IMR-90 (cell line): ENCODE measurements at regions not wholly inside any gene's neighbourhood (a gene's known extent, or its start where the extent isn't known, plus 50 kb on each side); places are given as distances from the start of the nearest gene placed in this dataset.

Source experiments
- BHLHE40 ChIP-seq: fragments of 150-350 bp; IDR thresholded peaks from 2 replicates; pipeline ENCODE4 v1.6.1; 2016; ENCODE audit warnings: mild to moderate bottlenecking, low read depth, low read length
- CEBPB ChIP-seq: IDR thresholded peaks from 2 replicates; pipeline ENCODE4 v1.6.1; 2012; ENCODE audit warnings: low read depth, low read length, improper control_type of control experiment
- CTCF ChIP-seq: conservative IDR thresholded peaks from 2 replicates; pipeline ENCODE4 v1.5.1; 2012; ENCODE audit warnings: mild to moderate bottlenecking, low read depth, low read length, improper control_type of control experiment
- MXI1 ChIP-seq: IDR thresholded peaks from 2 replicates; pipeline ENCODE4 v1.6.1; 2012; ENCODE audit warnings: low read depth, mild to moderate bottlenecking, low read length, moderate library complexity, borderline replicate concordance
- NFE2L2 ChIP-seq: fragments of 150-350 bp; IDR thresholded peaks from 2 replicates; pipeline ENCODE4 v1.6.1; 2016; ENCODE audit warnings: low read depth, mild to moderate bottlenecking, low read length
- POLR2A ChIP-seq: IDR thresholded peaks from 2 replicates; pipeline ENCODE4 v1.6.1; 2012; ENCODE audit warnings: mild to moderate bottlenecking, low read depth, low read length
- RAD21 ChIP-seq: IDR thresholded peaks from 2 replicates; pipeline ENCODE4 v1.6.1; 2012; ENCODE audit warnings: low read length, improper control_type of control experiment

GRCh38 chr4:1540601-1541375, 134.5 kb upstream of the NKX1-1 start:
- TF ChIP-seq MXI1, result no peak
- no peak for TF ChIP-seq CTCF
- no peak for TF ChIP-seq POLR2A
- no peak for TF ChIP-seq BHLHE40
- no peak for TF ChIP-seq CEBPB
- TF ChIP-seq NFE2L2, result no peak
- TF ChIP-seq RAD21, result no peak
